Choroid plexus epithelial cell (primary cell): ENCODE measurements at regions not wholly inside any gene's neighbourhood (a gene's known extent, or its start where the extent isn't known, plus 50 kb on each side); places are given as distances from the start of the nearest gene placed in this dataset.

Experiments
- DNase-seq: peaks from one replicate; pipeline ENCODE4 v3.0.0-alpha.2; 2010; ENCODE audit warnings: low read depth
- H3K4me3 ChIP-seq: 2 replicates; pipeline ENCODE4 v1.5.1; 2011; ENCODE audit warnings: low read depth, mild to moderate bottlenecking, control low read depth, low read length, moderate library complexity
- TF ChIP-seq, protein P1 (sequence below): conservative IDR thresholded peaks from 2 replicates; pipeline ENCODE4 v1.5.1; 2011; ENCODE audit warnings: low read depth, mild to moderate bottlenecking, control low read depth, inconsistent platforms, low read length, moderate library complexity

DNA sequence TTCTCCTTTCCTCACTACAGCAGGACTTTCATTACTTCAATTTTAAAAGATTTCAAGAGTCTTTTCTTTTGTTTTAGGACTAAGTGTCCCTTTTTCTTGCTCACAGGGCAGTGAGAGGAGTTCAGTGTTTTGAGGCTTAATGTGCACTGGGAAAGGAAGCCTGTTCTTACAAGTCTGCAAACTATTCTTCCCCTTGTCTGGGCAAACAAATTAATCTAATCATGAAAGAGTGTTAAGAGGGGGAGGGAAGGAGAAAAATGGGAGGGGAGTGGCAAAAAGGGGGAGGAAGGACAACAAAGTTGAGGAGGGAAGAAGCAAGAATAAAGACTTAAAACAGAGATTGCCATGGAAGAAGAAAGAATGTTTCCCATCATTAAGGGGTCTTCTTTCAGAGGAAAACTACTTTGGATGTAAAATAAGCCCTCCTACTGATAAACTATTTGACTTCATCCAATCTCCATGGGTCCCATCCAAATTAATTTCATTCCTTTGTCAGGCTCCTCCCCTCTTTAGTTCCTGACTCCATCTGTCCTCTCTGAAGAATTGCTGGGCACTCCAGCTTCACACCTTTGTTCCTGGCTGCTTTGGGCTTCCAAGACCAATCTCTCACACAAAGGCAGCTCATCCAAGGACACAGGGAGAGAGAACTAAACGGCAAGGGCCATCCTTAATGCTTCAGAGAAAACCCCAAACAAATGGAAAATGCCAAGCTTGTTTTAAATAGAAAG, 244.5 kb downstream of the TPBG start:
- TF ChIP-seq, protein P1, sequence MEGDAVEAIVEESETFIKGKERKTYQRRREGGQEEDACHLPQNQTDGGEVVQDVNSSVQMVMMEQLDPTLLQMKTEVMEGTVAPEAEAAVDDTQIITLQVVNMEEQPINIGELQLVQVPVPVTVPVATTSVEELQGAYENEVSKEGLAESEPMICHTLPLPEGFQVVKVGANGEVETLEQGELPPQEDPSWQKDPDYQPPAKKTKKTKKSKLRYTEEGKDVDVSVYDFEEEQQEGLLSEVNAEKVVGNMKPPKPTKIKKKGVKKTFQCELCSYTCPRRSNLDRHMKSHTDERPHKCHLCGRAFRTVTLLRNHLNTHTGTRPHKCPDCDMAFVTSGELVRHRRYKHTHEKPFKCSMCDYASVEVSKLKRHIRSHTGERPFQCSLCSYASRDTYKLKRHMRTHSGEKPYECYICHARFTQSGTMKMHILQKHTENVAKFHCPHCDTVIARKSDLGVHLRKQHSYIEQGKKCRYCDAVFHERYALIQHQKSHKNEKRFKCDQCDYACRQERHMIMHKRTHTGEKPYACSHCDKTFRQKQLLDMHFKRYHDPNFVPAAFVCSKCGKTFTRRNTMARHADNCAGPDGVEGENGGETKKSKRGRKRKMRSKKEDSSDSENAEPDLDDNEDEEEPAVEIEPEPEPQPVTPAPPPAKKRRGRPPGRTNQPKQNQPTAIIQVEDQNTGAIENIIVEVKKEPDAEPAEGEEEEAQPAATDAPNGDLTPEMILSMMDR, result no peak
- DNase-seq, result no peak
- no peak overlapping the region for H3K4me3 ChIP-seq

DNA sequence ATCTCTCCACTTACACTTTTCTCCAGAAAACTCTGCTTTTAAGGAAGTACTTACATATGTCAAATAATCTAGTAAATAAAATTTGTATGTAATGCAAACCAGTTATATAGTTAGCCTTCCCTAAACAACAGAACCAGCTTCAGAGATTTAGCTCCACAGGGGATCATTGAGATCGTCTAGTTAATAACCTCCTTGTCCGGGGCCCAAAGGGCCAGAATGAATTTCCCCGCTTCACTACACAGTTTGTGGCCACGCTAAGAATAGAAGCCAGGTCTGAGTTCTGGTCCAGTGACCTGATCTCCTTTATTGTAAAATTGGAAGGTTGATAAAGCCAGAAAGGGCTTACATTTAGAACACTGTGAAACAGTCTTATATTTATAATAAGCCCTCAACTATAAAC, 245.2 kb downstream of the TPBG start:
- no peak overlapping the region for H3K4me3 ChIP-seq
- TF ChIP-seq, protein P1, result no peak
- DNase-seq, result no peak

DNA sequence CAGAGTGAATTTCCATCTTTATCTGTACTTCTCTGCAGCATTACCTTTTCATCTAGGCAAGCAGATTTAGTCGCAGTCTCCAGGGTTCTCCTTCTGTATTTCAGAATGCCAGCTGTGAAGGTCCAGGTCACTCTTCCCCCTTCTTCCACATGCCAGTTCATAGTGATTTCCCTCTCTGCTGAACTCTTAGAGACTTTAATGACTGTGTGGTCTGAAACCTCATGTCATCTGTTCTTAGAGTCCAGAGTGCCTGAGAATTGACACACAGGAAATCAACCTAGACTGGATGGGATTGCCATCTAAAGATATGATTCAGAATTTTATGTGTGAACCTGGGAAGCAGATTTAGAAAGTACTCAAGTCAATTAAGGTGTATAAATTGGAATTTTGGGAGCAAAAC, 248.1 kb downstream of the TPBG start:
- no peak for DNase-seq
- H3K4me3 ChIP-seq, result no peak overlapping the region
- TF ChIP-seq, protein P1, result no peak

DNA sequence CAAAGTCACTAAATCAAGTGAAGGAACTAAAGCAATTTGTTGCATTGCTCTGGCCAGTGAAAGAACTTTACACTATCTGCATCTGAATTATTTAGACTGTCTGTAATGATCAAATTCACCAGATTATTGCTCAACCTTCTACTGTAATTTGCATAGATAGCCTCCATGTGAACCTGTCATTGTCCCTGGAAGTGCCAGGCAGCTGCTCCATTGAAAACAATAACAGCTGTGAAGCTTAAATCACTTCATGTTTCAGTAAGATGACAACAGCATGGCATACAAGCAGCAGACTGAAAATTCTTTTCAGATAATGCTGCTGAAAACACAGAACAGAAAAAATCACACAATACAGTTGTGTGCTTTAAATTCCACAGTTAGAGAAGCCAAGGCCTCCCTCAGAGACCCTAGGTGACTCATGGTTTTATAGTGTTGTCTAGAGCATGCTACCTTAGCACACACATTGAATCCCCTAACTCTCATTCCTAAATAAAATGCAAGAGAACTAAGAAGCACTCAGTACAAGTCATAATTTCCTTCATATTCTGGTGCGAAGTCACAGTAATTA, 248.9 kb downstream of the TPBG start:
- TF ChIP-seq, protein P1, result no peak
- DNase-seq, result no peak

DNA sequence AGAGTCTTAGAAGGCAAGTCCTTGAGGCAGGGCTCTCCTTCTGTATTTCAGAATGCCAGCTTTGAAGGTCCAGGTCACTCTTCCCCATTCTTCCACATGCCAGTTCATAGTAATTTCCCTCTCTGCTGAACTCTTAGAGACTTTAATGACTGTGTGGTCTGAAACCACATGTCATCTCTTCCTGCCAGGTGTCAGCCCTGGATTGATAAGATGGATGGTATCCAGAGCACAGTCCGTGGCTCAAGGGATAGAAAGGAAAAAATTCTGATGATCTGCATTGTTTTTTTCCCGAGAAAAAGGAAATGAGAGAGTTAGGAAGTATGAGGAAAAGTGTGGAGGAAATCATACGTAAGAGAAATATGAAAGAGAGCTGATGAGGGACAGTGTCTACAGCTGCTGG, 250.9 kb downstream of the TPBG start:
- DNase-seq, result no peak
- no peak overlapping the region for H3K4me3 ChIP-seq
- TF ChIP-seq, protein P1, result no peak

More for the DNA sequence above, 248.9 kb downstream of the TPBG start:
- H3K4me3 ChIP-seq, result no peak overlapping the region

DNA sequence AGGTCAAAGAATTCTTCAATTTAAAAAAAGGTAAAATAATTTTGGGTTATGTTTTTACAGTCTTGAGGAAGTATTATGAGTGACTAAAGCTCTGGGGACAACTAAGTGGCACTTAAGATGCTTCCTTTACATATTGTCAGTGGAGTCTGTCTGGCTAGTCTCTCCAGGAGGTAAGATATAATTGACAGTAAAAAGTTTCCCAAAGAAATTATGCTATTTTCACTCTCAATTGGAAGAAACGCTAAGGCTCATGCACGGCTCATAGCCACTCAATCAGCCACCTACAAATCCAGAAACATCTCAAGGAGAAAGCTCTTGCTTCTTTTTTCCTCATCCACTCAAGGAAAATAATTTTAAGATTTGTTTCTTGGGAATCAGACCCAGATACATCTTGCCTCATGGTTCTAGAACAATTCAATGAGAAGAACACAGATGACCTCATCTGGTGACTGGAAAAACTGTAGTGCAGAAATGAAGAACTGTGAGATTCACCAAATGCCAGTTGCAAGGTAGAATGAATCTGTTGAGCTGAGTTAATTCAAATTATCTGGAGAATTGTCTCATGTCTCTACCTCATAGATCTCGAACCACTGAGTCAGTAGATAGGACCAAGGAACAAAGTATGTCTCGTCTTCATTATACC, 252.9 kb downstream of the TPBG start:
- peak; percentile 38 for DNase-seq
- TF ChIP-seq, protein P1, result peak; percentile 24
- H3K4me3 ChIP-seq, result no peak overlapping the region
